HG02678 (cell line): ENCODE measurements at regions not wholly inside any gene's neighbourhood (a gene's known extent, or its start where the extent isn't known, plus 50 kb on each side); places are given as distances from the start of the nearest gene placed in this dataset.
"Not testable (repeated sequence)": the region's sequence is repeated elsewhere in the genome, so short reads cannot be mapped to it uniquely, and the experiment has no call there.

Experiments used
- ATAC-seq: cut with Tn5 transposase; IDR thresholded peaks from one replicate; pipeline ENCODE4 v1.9.1; 2021; ENCODE audit warnings: mild to moderate bottlenecking, moderate library complexity; ENCODE audit not compliant: unreplicated experiment

GRCh38 chr2:102871707-102872106 lies 109.9 kb downstream of the TMEM182 start:
- no peak for ATAC-seq

- ATAC-seq = no peak
These were observed 110.6 kb downstream of the TMEM182 start for GRCh38 chr2:102872388-102872787.

- not testable (repeated sequence) for ATAC-seq
These were observed 117.7 kb downstream of the TMEM182 start for GRCh38 chr2:102879513-102879912.

- no peak for ATAC-seq
These were observed 118.9 kb downstream of the TMEM182 start for GRCh38 chr2:102880731-102881130.

GRCh38 chr2:102886216-102886893 lies 124.5 kb downstream of the TMEM182 start:
- no peak for ATAC-seq

GRCh38 chr2:102888514-102888913 lies 126.7 kb downstream of the TMEM182 start:
- no peak for ATAC-seq

- no peak for ATAC-seq
These were observed 129.5 kb downstream of the TMEM182 start for GRCh38 chr2:102891296-102891695.

GRCh38 chr2:102892698-102893310 lies 131.0 kb downstream of the TMEM182 start:
- ATAC-seq = no peak

GRCh38 chr2:102893870-102894269 lies 132.0 kb downstream of the TMEM182 start:
- ATAC-seq = no peak

- no peak for ATAC-seq
These were observed 133.5 kb downstream of the TMEM182 start for GRCh38 chr2:102895376-102895775.

- ATAC-seq = not testable (repeated sequence)
These were observed 147.4 kb downstream of the TMEM182 start for GRCh38 chr2:102909240-102909639.

- no peak for ATAC-seq
These were observed 148.9 kb downstream of the TMEM182 start for GRCh38 chr2:102910724-102911123.

GRCh38 chr2:102915128-102915527 lies 153.3 kb downstream of the TMEM182 start:
- ATAC-seq = no peak

GRCh38 chr2:102922321-102922720 lies 160.5 kb downstream of the TMEM182 start:
- ATAC-seq = no peak

- ATAC-seq = no peak
These were observed 163.2 kb downstream of the TMEM182 start for GRCh38 chr2:102925003-102925402.

- ATAC-seq = no peak
These were observed 166.0 kb downstream of the TMEM182 start for GRCh38 chr2:102927854-102928267.

GRCh38 chr2:102929721-102930120 lies 167.9 kb downstream of the TMEM182 start:
- no peak for ATAC-seq

GRCh38 chr2:102932501-102932900 lies 170.7 kb downstream of the TMEM182 start:
- ATAC-seq = no peak

GRCh38 chr2:102939207-102939606 lies 177.4 kb downstream of the TMEM182 start:
- no peak for ATAC-seq

GRCh38 chr2:102940684-102941083 lies 178.9 kb downstream of the TMEM182 start:
- no peak for ATAC-seq

- ATAC-seq = no peak
These were observed 180.3 kb downstream of the TMEM182 start for GRCh38 chr2:102942107-102942506.

- no peak for ATAC-seq
These were observed 181.4 kb downstream of the TMEM182 start for GRCh38 chr2:102943251-102943650.
